Osteocyte (in vitro differentiated cells): ENCODE measurements at regions not wholly inside any gene's neighbourhood (a gene's known extent, or its start where the extent isn't known, plus 50 kb on each side); places are given as distances from the start of the nearest gene placed in this dataset.

Experiments
- DNase-seq: peaks from one replicate; pipeline ENCODE4 v3.0.0; 2021; ENCODE audit warnings: mixed read lengths; ENCODE audit not compliant: unreplicated experiment; ENCODE audit errors: extremely low spot score
- H3K27ac Mint-ChIP-seq: one replicate; pipeline ENCODE4 v1.8.0; 2021; ENCODE audit warnings: mild to moderate bottlenecking, mixed read lengths; ENCODE audit not compliant: unreplicated experiment
- H3K27me3 Mint-ChIP-seq: one replicate; pipeline ENCODE4 v1.8.0; 2021; ENCODE audit warnings: mixed read lengths; ENCODE audit not compliant: unreplicated experiment
- H3K36me3 Mint-ChIP-seq: one replicate; pipeline ENCODE4 v1.8.0; 2021; ENCODE audit warnings: mixed read lengths; ENCODE audit not compliant: unreplicated experiment
- H3K4me1 Mint-ChIP-seq: one replicate; pipeline ENCODE4 v1.8.0; 2021; ENCODE audit warnings: mixed read lengths; ENCODE audit not compliant: unreplicated experiment
- H3K4me3 Mint-ChIP-seq: one replicate; pipeline ENCODE4 v1.8.0; 2021; ENCODE audit warnings: mild to moderate bottlenecking, moderate library complexity, mixed read lengths; ENCODE audit not compliant: unreplicated experiment
- H3K9me3 Mint-ChIP-seq: one replicate; pipeline ENCODE4 v1.8.0; 2021; ENCODE audit warnings: mixed read lengths; ENCODE audit not compliant: unreplicated experiment
- TF ChIP-seq, protein P1 (sequence below): fragments of 200-600 bp; sonication (generic); IDR thresholded peaks from 2 replicates; pipeline ENCODE4 v1.5.0; 2021; ENCODE audit warnings: antibody characterized with exemption, mild to moderate bottlenecking, moderate library complexity

DNA sequence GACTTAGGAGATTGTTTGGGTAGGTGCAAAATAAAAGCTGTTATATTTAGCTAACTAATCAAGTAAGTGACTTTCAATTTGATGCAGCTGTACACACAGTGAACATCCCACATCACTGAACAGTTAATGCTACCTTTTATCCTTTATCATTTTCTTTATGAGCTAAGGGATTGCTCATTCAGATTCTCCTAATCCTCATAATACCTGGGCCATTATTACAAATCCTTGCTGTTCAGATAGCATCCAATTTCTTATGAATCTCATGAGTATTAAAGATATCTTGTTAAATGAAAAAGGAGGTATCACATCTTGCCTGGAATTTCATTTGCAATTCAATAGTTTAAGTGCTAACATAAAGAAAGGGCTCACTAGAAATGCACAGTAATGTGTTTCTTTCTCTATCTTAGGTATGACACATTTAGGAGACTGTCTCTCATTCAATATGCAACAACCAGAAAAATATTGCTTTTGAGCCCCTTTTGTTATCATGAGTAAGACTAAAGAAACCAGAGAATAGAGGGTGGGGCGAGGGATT, 918.5 kb downstream of the CBLN2 start:
- Mint-ChIP-seq H3K36me3 (no peaks in the 10 kb centered on the region), H3K9me3 (peaks cover 28% of the 10 kb centered on the region), H3K27ac (no peak overlapping the region), H3K4me1 (no peaks in the 10 kb centered on the region), H3K4me3 (no peak overlapping the region), H3K27me3 (no peaks in the 10 kb centered on the region)
- no peak for DNase-seq
- TF ChIP-seq, protein P1, sequence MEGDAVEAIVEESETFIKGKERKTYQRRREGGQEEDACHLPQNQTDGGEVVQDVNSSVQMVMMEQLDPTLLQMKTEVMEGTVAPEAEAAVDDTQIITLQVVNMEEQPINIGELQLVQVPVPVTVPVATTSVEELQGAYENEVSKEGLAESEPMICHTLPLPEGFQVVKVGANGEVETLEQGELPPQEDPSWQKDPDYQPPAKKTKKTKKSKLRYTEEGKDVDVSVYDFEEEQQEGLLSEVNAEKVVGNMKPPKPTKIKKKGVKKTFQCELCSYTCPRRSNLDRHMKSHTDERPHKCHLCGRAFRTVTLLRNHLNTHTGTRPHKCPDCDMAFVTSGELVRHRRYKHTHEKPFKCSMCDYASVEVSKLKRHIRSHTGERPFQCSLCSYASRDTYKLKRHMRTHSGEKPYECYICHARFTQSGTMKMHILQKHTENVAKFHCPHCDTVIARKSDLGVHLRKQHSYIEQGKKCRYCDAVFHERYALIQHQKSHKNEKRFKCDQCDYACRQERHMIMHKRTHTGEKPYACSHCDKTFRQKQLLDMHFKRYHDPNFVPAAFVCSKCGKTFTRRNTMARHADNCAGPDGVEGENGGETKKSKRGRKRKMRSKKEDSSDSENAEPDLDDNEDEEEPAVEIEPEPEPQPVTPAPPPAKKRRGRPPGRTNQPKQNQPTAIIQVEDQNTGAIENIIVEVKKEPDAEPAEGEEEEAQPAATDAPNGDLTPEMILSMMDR, result no peak

- H3K9me3 Mint-ChIP-seq, result peaks cover 21% of the 10 kb centered on the region
- no peak overlapping the region for H3K4me3 Mint-ChIP-seq
- no peak overlapping the region for H3K27ac Mint-ChIP-seq
- H3K27me3 Mint-ChIP-seq, result no peaks in the 10 kb centered on the region
- no peaks in the 10 kb centered on the region for H3K36me3 Mint-ChIP-seq
- DNase-seq, result no peak
- TF ChIP-seq, protein P1, result no peak
- no peaks in the 10 kb centered on the region for H3K4me1 Mint-ChIP-seq
Observed at GRCh38 chr18:71598374-71598773, 945.8 kb downstream of the CBLN2 start.

- no peak for DNase-seq
- H3K4me3 Mint-ChIP-seq, result no peak overlapping the region
- peaks cover 21% of the 10 kb centered on the region for H3K9me3 Mint-ChIP-seq
- TF ChIP-seq, protein P1, result no peak
- H3K36me3 Mint-ChIP-seq, result no peaks in the 10 kb centered on the region
- no peaks in the 10 kb centered on the region for H3K27me3 Mint-ChIP-seq
- no peak overlapping the region for H3K27ac Mint-ChIP-seq
- H3K4me1 Mint-ChIP-seq, result no peaks in the 10 kb centered on the region
Observed at GRCh38 chr18:71597219-71597618, 946.9 kb downstream of the CBLN2 start.

GRCh38 chr18:71583252-71583651, 960.9 kb downstream of the CBLN2 start:
- no peak overlapping the region for H3K27ac Mint-ChIP-seq
- TF ChIP-seq, protein P1, result no peak

GRCh38 chr18:71554686-71555085, 989.5 kb downstream of the CBLN2 start:
- Mint-ChIP-seq H3K4me1 (no peaks in the 10 kb centered on the region), H3K9me3 (peaks cover 8% of the 10 kb centered on the region), H3K4me3 (no peak overlapping the region), H3K36me3 (no peaks in the 10 kb centered on the region), H3K27me3 (no peaks in the 10 kb centered on the region), H3K27ac (no peak overlapping the region)
- no peak for DNase-seq
- TF ChIP-seq, protein P1, result no peak

More at GRCh38 chr18:71583252-71583651, 960.9 kb downstream of the CBLN2 start:
- no peaks in the 10 kb centered on the region for H3K27me3 Mint-ChIP-seq
- H3K36me3 Mint-ChIP-seq, result no peaks in the 10 kb centered on the region
- H3K9me3 Mint-ChIP-seq, result peaks cover 7% of the 10 kb centered on the region
- H3K4me3 Mint-ChIP-seq, result no peak overlapping the region
- no peak for DNase-seq
- no peaks in the 10 kb centered on the region for H3K4me1 Mint-ChIP-seq
